ENCODE measurements at regions not wholly inside any gene's neighbourhood (a gene's known extent, or its start where the extent isn't known, plus 50 kb on each side); places are given as distances from the start of the nearest gene placed in this dataset.

- no peak for TF ChIP-seq POLR2AphosphoS5 (IDR thresholded peaks at IDR 0.05; ENCODE audit: low read depth, low read length)
- TF ChIP-seq POLR2A (IDR thresholded peaks at IDR 0.05; ENCODE audit: low read depth, low read length) = no peak
- TF ChIP-seq TAF1 (IDR thresholded peaks at IDR 0.05; ENCODE audit: borderline replicate concordance, low read depth, low read length) = no peak
- DNase-seq (ENCODE audit: insufficient read length) (no peak), FAIRE-seq (no peak)
These were observed 76.5 kb upstream of the EGLN3 start for GRCh38 chr14:34027130-34027989.

DNA sequence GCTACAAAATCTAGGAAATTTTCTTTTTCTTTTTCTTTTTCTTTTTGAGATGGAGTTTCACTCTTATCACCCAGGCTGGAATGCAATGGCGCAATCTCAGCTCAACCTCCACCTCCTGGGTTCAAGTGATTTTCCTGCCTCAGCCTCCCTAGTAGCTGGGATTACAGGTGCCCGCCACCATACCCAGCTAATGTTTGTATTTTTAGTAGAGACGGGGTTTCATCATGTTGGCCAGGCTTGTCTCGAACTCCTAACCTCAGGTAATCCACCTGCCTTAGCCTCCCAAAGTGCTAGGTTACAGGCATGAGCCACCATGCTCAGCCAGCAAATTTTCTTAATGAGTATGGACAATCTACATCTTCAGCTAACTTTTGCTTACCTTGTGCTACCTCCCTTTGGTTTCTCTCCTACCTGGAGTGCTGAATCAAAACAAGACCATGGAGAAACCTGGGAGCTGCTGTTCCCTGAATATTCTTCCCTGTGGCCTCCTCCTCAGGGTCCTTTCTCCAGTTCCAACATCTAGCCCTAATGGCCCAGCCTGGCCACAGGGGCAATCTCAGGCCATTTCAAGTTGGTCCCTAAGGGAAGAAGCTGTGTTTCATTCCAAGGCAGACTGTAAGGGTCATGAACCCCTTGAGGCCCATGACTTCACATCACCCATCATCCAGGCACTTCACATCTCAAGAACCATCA lies 74.6 kb upstream of the EGLN3 start:
- FAIRE-seq = no peak
- TF ChIP-seq TAF1 (IDR thresholded peaks at IDR 0.05; ENCODE audit: borderline replicate concordance, low read depth, low read length) (no peak), POLR2AphosphoS5 (IDR thresholded peaks at IDR 0.05; ENCODE audit: low read depth, low read length) (no peak), POLR2A (IDR thresholded peaks at IDR 0.05; ENCODE audit: low read depth, low read length) (no peak)
- no peak for DNase-seq (ENCODE audit: insufficient read length)

GRCh38 chr14:34024768-34025144 lies 73.9 kb upstream of the EGLN3 start:
- TF ChIP-seq TAF1 (IDR thresholded peaks at IDR 0.05; ENCODE audit: borderline replicate concordance, low read depth, low read length) = no peak
- no peak for TF ChIP-seq POLR2AphosphoS5 (IDR thresholded peaks at IDR 0.05; ENCODE audit: low read depth, low read length)
- no peak for TF ChIP-seq POLR2A (IDR thresholded peaks at IDR 0.05; ENCODE audit: low read depth, low read length)
- DNase-seq (ENCODE audit: insufficient read length) (no peak), FAIRE-seq (no peak)

DNA sequence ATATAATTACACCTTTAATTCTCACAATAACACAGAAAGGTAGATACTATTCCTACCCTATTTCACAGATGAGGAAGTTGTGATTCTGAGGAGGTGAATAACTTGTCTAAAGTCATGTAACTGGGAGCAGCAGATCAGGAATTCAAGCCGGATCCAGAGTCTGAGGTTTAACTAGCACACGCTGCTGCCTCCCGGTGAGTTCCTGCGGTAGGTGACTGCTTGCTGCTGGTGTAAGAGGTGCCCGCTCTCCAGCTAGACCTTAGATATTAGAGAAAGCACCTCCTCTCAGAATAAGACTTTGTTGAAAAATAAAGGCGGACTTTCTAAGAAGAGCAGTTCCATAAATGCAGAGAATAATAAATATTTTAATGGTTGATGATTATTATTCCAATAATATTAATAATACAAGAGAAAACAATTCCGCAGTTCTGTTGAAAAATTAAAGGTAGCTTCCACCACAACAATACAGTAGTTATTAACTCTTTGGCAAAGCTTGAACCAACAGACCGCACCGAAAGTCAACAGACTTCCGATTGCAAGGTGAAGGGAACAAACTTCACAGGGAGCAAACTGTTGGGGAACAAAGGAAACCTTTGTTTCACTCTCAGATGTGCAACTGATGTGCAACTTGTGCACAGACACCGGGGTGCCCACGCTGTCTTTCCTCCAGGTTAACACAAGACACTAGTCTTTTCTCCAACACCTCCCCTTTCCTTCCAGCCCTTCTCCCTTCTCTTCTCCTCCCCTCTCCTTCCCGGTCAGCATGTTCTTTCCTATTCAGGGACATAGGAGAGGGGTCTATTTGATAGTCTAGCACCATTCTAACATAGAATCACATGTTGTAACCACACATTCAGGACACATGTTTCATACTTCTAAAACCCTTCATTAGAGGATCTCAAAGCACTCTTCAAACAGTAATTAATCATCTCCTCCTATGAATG lies 73.2 kb upstream of the EGLN3 start:
- no peak for FAIRE-seq
- TF ChIP-seq POLR2AphosphoS5 (IDR thresholded peaks at IDR 0.05; ENCODE audit: low read depth, low read length) = no peak
- TF ChIP-seq POLR2A (IDR thresholded peaks at IDR 0.05; ENCODE audit: low read depth, low read length) = no peak
- no peak for TF ChIP-seq TAF1 (IDR thresholded peaks at IDR 0.05; ENCODE audit: borderline replicate concordance, low read depth, low read length)
- no peak for DNase-seq (ENCODE audit: insufficient read length)

DNA sequence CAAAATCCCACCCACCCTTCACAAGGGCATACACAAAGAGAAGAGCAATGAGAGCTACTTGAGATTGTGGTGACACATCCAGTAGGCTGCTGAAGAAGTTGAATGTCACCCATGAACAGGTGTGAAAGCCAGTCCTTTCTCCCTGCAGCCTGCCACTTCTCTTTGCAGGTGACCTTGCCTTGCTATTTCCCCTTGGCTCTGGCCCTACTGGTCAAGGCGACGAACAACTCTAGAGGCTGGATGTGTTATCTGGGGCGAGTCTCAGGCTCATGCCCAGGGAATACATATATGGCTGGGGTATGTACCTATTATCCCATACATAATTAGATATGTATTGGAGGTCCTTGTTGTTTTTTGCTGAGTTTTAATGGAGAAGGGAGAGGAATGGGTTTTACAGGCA lies 70.2 kb upstream of the EGLN3 start:
- FAIRE-seq (no peak), DNase-seq (ENCODE audit: insufficient read length) (no peak)
- TF ChIP-seq TAF1 (IDR thresholded peaks at IDR 0.05; ENCODE audit: borderline replicate concordance, low read depth, low read length) (no peak), POLR2AphosphoS5 (IDR thresholded peaks at IDR 0.05; ENCODE audit: low read depth, low read length) (no peak), POLR2A (IDR thresholded peaks at IDR 0.05; ENCODE audit: low read depth, low read length) (no peak)

- TF ChIP-seq POLR2AphosphoS5 (IDR thresholded peaks at IDR 0.05; ENCODE audit: low read depth, low read length) (no peak), POLR2A (IDR thresholded peaks at IDR 0.05; ENCODE audit: low read depth, low read length) (no peak), TAF1 (IDR thresholded peaks at IDR 0.05; ENCODE audit: borderline replicate concordance, low read depth, low read length) (no peak)
- FAIRE-seq (no peak), DNase-seq (ENCODE audit: insufficient read length) (no peak)
These were observed 69.1 kb upstream of the EGLN3 start for GRCh38 chr14:34020014-34020413.

GRCh38 chr14:34018564-34019244 lies 67.8 kb upstream of the EGLN3 start:
- FAIRE-seq = no peak
- no peak for TF ChIP-seq POLR2A (IDR thresholded peaks at IDR 0.05; ENCODE audit: low read depth, low read length)
- no peak for TF ChIP-seq TAF1 (IDR thresholded peaks at IDR 0.05; ENCODE audit: borderline replicate concordance, low read depth, low read length)
- no peak for TF ChIP-seq POLR2AphosphoS5 (IDR thresholded peaks at IDR 0.05; ENCODE audit: low read depth, low read length)
- DNase-seq (ENCODE audit: insufficient read length) = no peak

DNA sequence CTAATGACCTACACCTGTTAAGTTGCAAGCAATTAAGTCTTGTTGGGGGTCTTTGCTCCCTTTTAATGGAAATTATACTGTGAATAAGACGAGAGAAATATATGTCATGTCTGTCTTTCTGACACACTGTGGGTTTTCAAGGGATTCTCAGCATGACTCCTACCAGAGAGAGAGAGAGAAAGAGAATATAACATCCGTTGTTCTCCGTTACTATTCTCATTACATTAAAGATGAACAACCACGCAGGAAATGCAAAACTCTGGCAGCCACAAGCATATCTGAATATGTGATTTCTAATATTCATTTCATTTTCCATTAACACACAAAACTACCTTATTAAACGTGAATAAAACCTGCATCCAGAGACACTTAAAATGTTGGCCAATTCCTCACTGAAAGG lies 67.3 kb upstream of the EGLN3 start:
- TF ChIP-seq TAF1 (IDR thresholded peaks at IDR 0.05; ENCODE audit: borderline replicate concordance, low read depth, low read length) = no peak
- no peak for TF ChIP-seq POLR2A (IDR thresholded peaks at IDR 0.05; ENCODE audit: low read depth, low read length)
- no peak for TF ChIP-seq POLR2AphosphoS5 (IDR thresholded peaks at IDR 0.05; ENCODE audit: low read depth, low read length)
- FAIRE-seq (no peak), DNase-seq (ENCODE audit: insufficient read length) (no peak)

- FAIRE-seq = no peak
- TF ChIP-seq POLR2AphosphoS5 (IDR thresholded peaks at IDR 0.05; ENCODE audit: low read depth, low read length) (no peak), POLR2A (IDR thresholded peaks at IDR 0.05; ENCODE audit: low read depth, low read length) (no peak), TAF1 (IDR thresholded peaks at IDR 0.05; ENCODE audit: borderline replicate concordance, low read depth, low read length) (no peak)
- no peak for DNase-seq (ENCODE audit: insufficient read length)
These were observed 64.5 kb upstream of the EGLN3 start for GRCh38 chr14:34015383-34015782.

DNA sequence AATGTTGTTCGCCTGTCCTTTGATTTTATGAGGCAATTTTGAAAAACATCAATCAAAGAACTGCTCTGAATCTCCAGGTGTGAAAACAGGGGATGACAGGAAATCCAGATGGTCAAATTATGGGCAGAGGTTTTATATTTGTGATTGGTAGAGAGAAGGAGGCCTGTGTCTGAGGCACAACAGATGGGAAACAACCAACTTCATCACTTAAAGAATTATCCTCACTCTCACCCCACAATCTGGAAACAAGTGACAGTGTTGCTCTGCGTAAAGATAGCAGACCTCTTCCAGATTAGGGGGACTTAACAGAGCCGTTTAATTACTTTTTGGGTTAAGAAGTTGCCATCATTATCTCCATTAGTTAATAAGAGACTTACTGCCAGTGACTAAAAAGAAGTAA lies 64.1 kb upstream of the EGLN3 start:
- DNase-seq (ENCODE audit: insufficient read length) = no peak

More for the DNA sequence above, 64.1 kb upstream of the EGLN3 start:
- FAIRE-seq = no peak
- no peak for TF ChIP-seq POLR2AphosphoS5 (IDR thresholded peaks at IDR 0.05; ENCODE audit: low read depth, low read length)
- TF ChIP-seq TAF1 (IDR thresholded peaks at IDR 0.05; ENCODE audit: borderline replicate concordance, low read depth, low read length) = no peak
- TF ChIP-seq POLR2A (IDR thresholded peaks at IDR 0.05; ENCODE audit: low read depth, low read length) = no peak

Data from GM12892 (cell line).